Panc1 (cell line): ENCODE measurements at regions not wholly inside any gene's neighbourhood (a gene's known extent, or its start where the extent isn't known, plus 50 kb on each side); places are given as distances from the start of the nearest gene placed in this dataset.

Source experiments
- CTCF ChIP-seq: fragments of 450-650 bp; IDR thresholded peaks from 2 replicates; pipeline ENCODE4 v1.5.1; 2017; ENCODE audit warnings: mild to moderate bottlenecking
- SIN3A ChIP-seq: IDR thresholded peaks from 2 replicates; pipeline ENCODE4 v1.6.1; 2012; ENCODE audit warnings: low read depth, mild to moderate bottlenecking, low read length, moderate library complexity, borderline replicate concordance; ENCODE audit not compliant: insufficient read depth
- TF ChIP-seq, protein P1 (sequence below), 2 experiments: IDR thresholded peaks; 2 replicates each; pipeline ENCODE4 v1.6.1; 2011 to 2012; ENCODE audit warnings: low read depth in 2 of 2, control low read depth in 1 of 2, low read length in 1 of 2, mild to moderate bottlenecking in 1 of 2, moderate library complexity in 1 of 2; ENCODE audit not compliant: insufficient read depth in 1 of 2

GRCh38 chr6:156111913-156112312 lies 656.3 kb upstream of the NOX3 start:
- TF ChIP-seq CTCF (no peak), SIN3A (no peak)
- TF ChIP-seq, protein P1, sequence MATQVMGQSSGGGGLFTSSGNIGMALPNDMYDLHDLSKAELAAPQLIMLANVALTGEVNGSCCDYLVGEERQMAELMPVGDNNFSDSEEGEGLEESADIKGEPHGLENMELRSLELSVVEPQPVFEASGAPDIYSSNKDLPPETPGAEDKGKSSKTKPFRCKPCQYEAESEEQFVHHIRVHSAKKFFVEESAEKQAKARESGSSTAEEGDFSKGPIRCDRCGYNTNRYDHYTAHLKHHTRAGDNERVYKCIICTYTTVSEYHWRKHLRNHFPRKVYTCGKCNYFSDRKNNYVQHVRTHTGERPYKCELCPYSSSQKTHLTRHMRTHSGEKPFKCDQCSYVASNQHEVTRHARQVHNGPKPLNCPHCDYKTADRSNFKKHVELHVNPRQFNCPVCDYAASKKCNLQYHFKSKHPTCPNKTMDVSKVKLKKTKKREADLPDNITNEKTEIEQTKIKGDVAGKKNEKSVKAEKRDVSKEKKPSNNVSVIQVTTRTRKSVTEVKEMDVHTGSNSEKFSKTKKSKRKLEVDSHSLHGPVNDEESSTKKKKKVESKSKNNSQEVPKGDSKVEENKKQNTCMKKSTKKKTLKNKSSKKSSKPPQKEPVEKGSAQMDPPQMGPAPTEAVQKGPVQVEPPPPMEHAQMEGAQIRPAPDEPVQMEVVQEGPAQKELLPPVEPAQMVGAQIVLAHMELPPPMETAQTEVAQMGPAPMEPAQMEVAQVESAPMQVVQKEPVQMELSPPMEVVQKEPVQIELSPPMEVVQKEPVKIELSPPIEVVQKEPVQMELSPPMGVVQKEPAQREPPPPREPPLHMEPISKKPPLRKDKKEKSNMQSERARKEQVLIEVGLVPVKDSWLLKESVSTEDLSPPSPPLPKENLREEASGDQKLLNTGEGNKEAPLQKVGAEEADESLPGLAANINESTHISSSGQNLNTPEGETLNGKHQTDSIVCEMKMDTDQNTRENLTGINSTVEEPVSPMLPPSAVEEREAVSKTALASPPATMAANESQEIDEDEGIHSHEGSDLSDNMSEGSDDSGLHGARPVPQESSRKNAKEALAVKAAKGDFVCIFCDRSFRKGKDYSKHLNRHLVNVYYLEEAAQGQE (IDR thresholded peaks at IDR 0.05; ENCODE audit: insufficient read depth in 1 of 2, low read depth in 2 of 2, low read length in 1 of 2): no peak
